Naive thymus-derived CD4-positive, alpha-beta T cell (primary cell): ENCODE measurements at regions not wholly inside any gene's neighbourhood (a gene's known extent, or its start where the extent isn't known, plus 50 kb on each side); places are given as distances from the start of the nearest gene placed in this dataset.
"Not testable (repeated sequence)": the region's sequence is repeated elsewhere in the genome, so short reads cannot be mapped to it uniquely, and the experiment has no call there.

Experiments used
- ATAC-seq: fragments of 150-1000 bp; cut with Tn5 transposase; 2 replicates; pipeline ENCODE4 v1.10.0; 2021; ENCODE audit warnings: mild to moderate bottlenecking, moderate library complexity
- CTCF ChIA-PET: fragments of 350-600 bp; sonication (Branson Sonifier 250); formaldehyde crosslinking; loops from one replicate; lab custom pipeline; 2021; ENCODE audit warnings: antibody characterized with exemption; lab: Charles Lee
- POLR2A ChIA-PET: fragments of 350-600 bp; sonication (Branson Sonifier 250); formaldehyde crosslinking; loops from one replicate; lab custom pipeline; 2021; ENCODE audit warnings: antibody characterized with exemption, inconsistent platforms; lab: Charles Lee
- DNase-seq, 9 donors: peaks; one replicate each; pipeline versions ENCODE4 v3.0.0 to v3.0.0-alpha.2; 2020 to 2022; ENCODE audit warnings: mixed read lengths in 1 of 9
- H3K27ac ChIP-seq: one replicate; pipeline ENCODE4 v1.7.0; 2013; ENCODE audit warnings: mild to moderate bottlenecking, low read depth, low read length, moderate library complexity
- H3K27me3 ChIP-seq, 2 donors: one replicate each; pipeline ENCODE4 v1.7.0; 2013; ENCODE audit warnings: low read length in 2 of 2, mild to moderate bottlenecking in 2 of 2, moderate library complexity in 2 of 2; ENCODE audit not compliant: control insufficient read depth in 2 of 2, insufficient read depth in 2 of 2
- H3K36me3 ChIP-seq, 3 experiments: 1 replicate in 2 of 3; 2 replicates in 1 of 3; pipeline ENCODE4 v1.7.0; 2013; ENCODE audit warnings: low read length in 3 of 3, mild to moderate bottlenecking in 3 of 3, moderate library complexity in 1 of 3; ENCODE audit not compliant: insufficient read depth in 3 of 3, control insufficient read depth in 2 of 3
- H3K4me1 ChIP-seq, 2 donors: one replicate each; pipeline ENCODE4 v1.7.0; 2013; ENCODE audit warnings: low read length in 2 of 2, mild to moderate bottlenecking in 2 of 2, moderate library complexity in 1 of 2; ENCODE audit not compliant: control insufficient read depth in 2 of 2, insufficient read depth in 2 of 2
- H3K4me3 ChIP-seq: 2 replicates; pipeline ENCODE4 v1.7.0; 2013; ENCODE audit warnings: mild to moderate bottlenecking, low read length
- H3K9me3 ChIP-seq, 3 experiments: 1 replicate in 2 of 3; 2 replicates in 1 of 3; pipeline ENCODE4 v1.7.0; 2013; ENCODE audit warnings: low read length in 3 of 3; ENCODE audit not compliant: control insufficient read depth in 2 of 3
- H3K27ac Mint-ChIP-seq, 9 donors: one replicate each; pipeline ENCODE4 v1.8.0; 2020 to 2022; ENCODE audit warnings: mixed read lengths in 9 of 9, mild to moderate bottlenecking in 8 of 9, moderate library complexity in 5 of 9, inconsistent platforms in 2 of 9
- H3K27me3 Mint-ChIP-seq, 5 donors: one replicate each; pipeline ENCODE4 v1.8.0; 2021 to 2022; ENCODE audit warnings: mixed read lengths in 5 of 5, mild to moderate bottlenecking in 1 of 5
- H3K36me3 Mint-ChIP-seq, 5 donors: one replicate each; pipeline ENCODE4 v1.8.0; 2020 to 2022; ENCODE audit warnings: mixed read lengths in 5 of 5, mild to moderate bottlenecking in 3 of 5, inconsistent platforms in 1 of 5
- H3K4me1 Mint-ChIP-seq, 7 donors: one replicate each; pipeline ENCODE4 v1.8.0; 2020 to 2022; ENCODE audit warnings: mixed read lengths in 7 of 7, mild to moderate bottlenecking in 3 of 7, inconsistent platforms in 1 of 7
- H3K4me3 Mint-ChIP-seq, 10 donors: one replicate each; pipeline ENCODE4 v1.8.0; 2020 to 2022; ENCODE audit warnings: mild to moderate bottlenecking in 10 of 10, mixed read lengths in 10 of 10, moderate library complexity in 6 of 10, inconsistent platforms in 2 of 10
- H3K9me3 Mint-ChIP-seq, 11 donors: one replicate each; pipeline ENCODE4 v1.8.0; 2020 to 2022; ENCODE audit warnings: mixed read lengths in 11 of 11, mild to moderate bottlenecking in 4 of 11, inconsistent platforms in 1 of 11, moderate library complexity in 1 of 11
- intact Hi-C, 2 donors: fragments of 100-400 bp; cut with micrococcal nuclease; formaldehyde crosslinking; loops; one replicate each; pipeline ENCODE4 v1.15.1; 2023

DNA sequence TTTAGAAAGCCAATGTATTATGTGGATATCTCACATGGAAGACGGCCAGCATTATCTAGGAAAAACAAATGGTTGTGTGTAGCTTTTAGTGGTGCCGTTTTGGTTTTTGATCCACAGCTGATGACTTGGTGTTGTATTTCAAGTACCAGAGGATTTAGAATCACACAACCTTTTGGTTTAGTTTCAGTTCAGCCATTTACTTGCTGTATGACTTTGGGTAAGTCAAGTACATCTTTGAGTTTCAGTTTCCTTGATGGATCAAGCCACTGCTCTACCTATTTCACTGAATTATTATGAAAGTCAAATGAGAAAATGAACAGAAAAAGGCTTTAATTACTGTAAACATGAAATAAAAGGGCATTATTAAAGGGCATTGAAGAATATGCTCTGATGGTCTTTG lies 205.6 kb downstream of the ZIC3 start:
- H3K4me1 ChIP-seq, result no peaks in the 10 kb centered on the region
- H3K9me3 Mint-ChIP-seq, result peaks cover 0 to 2% (median 0%) of the 10 kb centered on the region in 11 donors
- no peaks in the 10 kb centered on the region for H3K27me3 ChIP-seq
- no peaks in the 10 kb centered on the region for H3K9me3 ChIP-seq
- ChIA-PET POLR2A (no interaction called here), CTCF (no interaction called here)
- no peak overlapping the region for H3K4me3 ChIP-seq
- no peak overlapping the region for H3K27ac Mint-ChIP-seq
- H3K4me1 Mint-ChIP-seq, result no peaks in the 10 kb centered on the region
- H3K36me3 ChIP-seq, result no peaks in the 10 kb centered on the region
- no peaks in the 10 kb centered on the region for H3K27me3 Mint-ChIP-seq
- intact Hi-C loops, result no loop called here
- H3K27ac ChIP-seq, result no peak overlapping the region
- ATAC-seq (no peak), DNase-seq (no peak)
- no peaks in the 10 kb centered on the region for H3K36me3 Mint-ChIP-seq
- H3K4me3 Mint-ChIP-seq, result no peak overlapping the region

- Histone ChIP-seq H3K36me3 (no peaks in the 10 kb centered on the region), H3K27ac (no peak overlapping the region), H3K4me1 (no peaks in the 10 kb centered on the region), H3K9me3 (no peaks in the 10 kb centered on the region), H3K27me3 (no peaks in the 10 kb centered on the region), H3K4me3 (no peak overlapping the region)
- Mint-ChIP-seq H3K4me1 (no peaks in the 10 kb centered on the region), H3K27me3 (peaks cover 0 to 4% (median 0%) of the 10 kb centered on the region in 5 donors), H3K9me3 (peaks cover 0 to 3% (median 0%) of the 10 kb centered on the region in 11 donors), H3K4me3 (no peak overlapping the region), H3K36me3 (no peaks in the 10 kb centered on the region), H3K27ac (no peak overlapping the region)
- CTCF ChIA-PET, result no interaction called here
- ATAC-seq (no peak), DNase-seq (no peak)
- POLR2A ChIA-PET, result no interaction called here
- intact Hi-C loops, result no loop called here
These were observed 226.3 kb downstream of the ZIC3 start for GRCh38 chrX:137792214-137792613.

- H3K4me1 ChIP-seq, H3K27ac ChIP-seq, H3K27me3 Mint-ChIP-seq, H3K27me3 ChIP-seq, H3K4me3 Mint-ChIP-seq, H3K27ac Mint-ChIP-seq, DNase-seq, POLR2A ChIA-PET, H3K9me3 Mint-ChIP-seq, H3K36me3 Mint-ChIP-seq, intact Hi-C loops, CTCF ChIA-PET, H3K36me3 ChIP-seq, H3K4me3 ChIP-seq, ATAC-seq, H3K9me3 ChIP-seq, H3K4me1 Mint-ChIP-seq: not testable (repeated sequence)
These were observed 232.0 kb downstream of the ZIC3 start for GRCh38 chrX:137797926-137798325.

DNA sequence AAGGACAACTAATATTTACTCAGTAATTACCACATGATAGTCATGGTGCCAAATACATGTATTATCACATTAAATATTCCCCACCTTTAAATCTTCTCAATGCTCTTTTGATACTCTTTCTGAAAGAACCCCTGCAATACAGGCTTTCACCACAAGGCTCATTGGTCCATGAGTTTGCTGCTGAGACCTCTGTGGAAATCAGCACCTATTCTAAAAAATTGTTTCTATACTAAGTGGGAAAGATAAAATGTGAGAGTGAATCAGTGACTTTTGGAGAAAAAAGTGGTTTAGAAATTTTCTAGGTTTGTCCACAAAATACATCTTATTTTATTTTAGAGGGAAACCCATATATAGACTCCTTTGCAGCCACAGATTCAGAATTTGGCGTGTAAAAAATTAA lies 257.3 kb downstream of the ZIC3 start:
- Histone ChIP-seq H3K4me3 (no peak overlapping the region), H3K27me3 (no peaks in the 10 kb centered on the region), H3K27ac (no peak overlapping the region), H3K36me3 (no peaks in the 10 kb centered on the region), H3K9me3 (no peaks in the 10 kb centered on the region), H3K4me1 (no peaks in the 10 kb centered on the region)
- Mint-ChIP-seq H3K9me3 (peaks cover 0 to 7% (median 0%) of the 10 kb centered on the region in 11 donors), H3K27me3 (peaks cover 0 to 4% (median 0%) of the 10 kb centered on the region in 5 donors), H3K4me3 (no peak overlapping the region), H3K36me3 (no peaks in the 10 kb centered on the region), H3K4me1 (no peaks in the 10 kb centered on the region), H3K27ac (no peak overlapping the region)
- ATAC-seq (no peak), DNase-seq (no peak)
- intact Hi-C loops, result no loop called here
- POLR2A ChIA-PET, result no interaction called here
- CTCF ChIA-PET, result no interaction called here

- Histone ChIP-seq H3K27me3 (no peaks in the 10 kb centered on the region), H3K36me3 (no peaks in the 10 kb centered on the region), H3K9me3 (no peaks in the 10 kb centered on the region), H3K4me3 (no peak overlapping the region), H3K4me1 (no peaks in the 10 kb centered on the region), H3K27ac (no peak overlapping the region)
- ATAC-seq (no peak), DNase-seq (no peak)
- Mint-ChIP-seq H3K4me3 (no peak overlapping the region), H3K27me3 (no peaks in the 10 kb centered on the region), H3K27ac (no peak overlapping the region), H3K36me3 (no peaks in the 10 kb centered on the region), H3K4me1 (no peaks in the 10 kb centered on the region), H3K9me3 (peaks cover 0 to 2% (median 0%) of the 10 kb centered on the region in 11 donors)
- intact Hi-C loops, result no loop called here
- ChIA-PET POLR2A (no interaction called here), CTCF (no interaction called here)
These were observed 281.4 kb downstream of the ZIC3 start for GRCh38 chrX:137847376-137847775.

- Mint-ChIP-seq H3K4me1 (no peaks in the 10 kb centered on the region), H3K4me3 (no peak overlapping the region), H3K36me3 (no peaks in the 10 kb centered on the region), H3K9me3 (peaks cover 0 to 2% (median 0%) of the 10 kb centered on the region in 11 donors), H3K27me3 (no peaks in the 10 kb centered on the region), H3K27ac (no peak overlapping the region)
- H3K4me1 ChIP-seq, result no peaks in the 10 kb centered on the region
- H3K27ac ChIP-seq, result no peak overlapping the region
- DNase-seq (no peak), ATAC-seq (no peak)
- ChIA-PET CTCF (no interaction called here), POLR2A (no interaction called here)
- no peak overlapping the region for H3K4me3 ChIP-seq
- no peaks in the 10 kb centered on the region for H3K36me3 ChIP-seq
- no peaks in the 10 kb centered on the region for H3K27me3 ChIP-seq
- H3K9me3 ChIP-seq, result no peaks in the 10 kb centered on the region
- intact Hi-C loops, result no loop called here
These were observed 282.5 kb downstream of the ZIC3 start for GRCh38 chrX:137848266-137848905.

DNA sequence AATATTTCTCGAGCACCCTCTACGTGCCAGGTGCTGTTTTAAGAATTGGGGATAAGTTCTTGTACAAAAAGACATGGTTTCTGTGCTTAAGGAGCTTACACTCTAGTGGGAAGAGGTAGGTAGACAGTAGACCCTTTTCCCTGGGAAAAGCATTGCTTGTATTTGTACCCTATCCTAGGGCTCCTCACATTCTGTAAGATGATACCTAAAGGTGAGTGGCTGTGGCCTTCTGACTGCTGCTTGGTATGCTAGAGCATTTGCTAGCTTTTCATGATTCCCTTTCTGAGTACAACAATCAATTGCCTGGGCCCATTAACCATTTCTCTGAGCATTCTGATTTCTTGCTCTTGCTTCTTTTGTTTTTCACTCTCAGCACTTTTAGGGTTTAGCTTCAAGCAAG lies 286.6 kb downstream of the ZIC3 start:
- Mint-ChIP-seq H3K36me3 (no peaks in the 10 kb centered on the region), H3K9me3 (peaks cover 0 to 3% (median 0%) of the 10 kb centered on the region in 11 donors), H3K27ac (no peak overlapping the region), H3K4me1 (no peaks in the 10 kb centered on the region), H3K27me3 (peaks cover 0 to 5% (median 0%) of the 10 kb centered on the region in 5 donors), H3K4me3 (no peak overlapping the region)
- Histone ChIP-seq H3K9me3 (no peaks in the 10 kb centered on the region), H3K4me1 (no peaks in the 10 kb centered on the region), H3K36me3 (no peaks in the 10 kb centered on the region), H3K27me3 (no peaks in the 10 kb centered on the region), H3K27ac (no peak overlapping the region), H3K4me3 (no peak overlapping the region)
- ChIA-PET POLR2A (no interaction called here), CTCF (no interaction called here)
- intact Hi-C loops, result no loop called here
- DNase-seq (no peak), ATAC-seq (no peak)
